ENCODE measurements at regions not wholly inside any gene's neighbourhood (a gene's known extent, or its start where the extent isn't known, plus 50 kb on each side); places are given as distances from the start of the nearest gene placed in this dataset.
"Not testable (repeated sequence)": the region's sequence is repeated elsewhere in the genome, so short reads cannot be mapped to it uniquely, and the experiment has no call there.

DNA sequence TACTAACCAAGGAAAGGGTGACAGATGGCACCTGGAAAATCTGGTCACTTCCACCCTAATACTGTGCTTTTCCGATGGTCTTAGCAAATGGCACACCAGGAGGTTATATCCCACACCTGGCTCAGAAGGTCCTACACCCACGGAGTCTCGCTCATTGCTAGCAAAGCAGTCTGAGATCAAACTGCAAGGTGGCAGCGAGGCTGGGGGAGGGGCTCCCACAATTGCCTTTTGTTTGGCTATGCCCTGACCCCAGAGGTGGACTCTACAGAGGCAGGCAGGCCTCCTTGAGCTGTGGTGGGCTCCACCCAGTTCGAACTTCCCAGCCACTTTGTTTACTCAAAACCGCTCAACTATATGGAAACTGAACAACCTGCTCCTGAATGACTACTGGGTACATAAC, 50.3 kb upstream of the UGT2B15 start:
- H3K36me3 Mint-ChIP-seq; ATAC-seq (replicated peaks in 1 of 4); H3K36me3 ChIP-seq (ENCODE audit: control insufficient read depth in 2 of 2, extremely low read depth in 1 of 2, insufficient read depth in 1 of 2, low read length in 1 of 2); H3K27me3 Mint-ChIP-seq; H3K27ac Mint-ChIP-seq; CTCF ChIA-PET; DNase-seq; H3K4me1 Mint-ChIP-seq; H3K4me3 Mint-ChIP-seq; H3K4me3 ChIP-seq (ENCODE audit: control insufficient read depth in 1 of 2, extremely low read depth in 1 of 2, low read length in 1 of 2); H3K27ac ChIP-seq (ENCODE audit: low read length); H3K9me3 ChIP-seq; H3K4me1 ChIP-seq (ENCODE audit: control insufficient read depth in 1 of 2, extremely low read depth in 1 of 2, insufficient read depth in 2 of 2, low read length in 2 of 2); H3K27me3 ChIP-seq (replicated peaks in 1 of 2; ENCODE audit: control insufficient read depth in 2 of 2, extremely low read depth in 1 of 2, insufficient read depth in 2 of 2, low read length in 1 of 2); H3K9me3 Mint-ChIP-seq; POLR2A ChIA-PET: not testable (repeated sequence)
- WGBS (ENCODE audit: insufficient coverage): 79% methylated on average over 4 of the region's 6 CpGs

DNA sequence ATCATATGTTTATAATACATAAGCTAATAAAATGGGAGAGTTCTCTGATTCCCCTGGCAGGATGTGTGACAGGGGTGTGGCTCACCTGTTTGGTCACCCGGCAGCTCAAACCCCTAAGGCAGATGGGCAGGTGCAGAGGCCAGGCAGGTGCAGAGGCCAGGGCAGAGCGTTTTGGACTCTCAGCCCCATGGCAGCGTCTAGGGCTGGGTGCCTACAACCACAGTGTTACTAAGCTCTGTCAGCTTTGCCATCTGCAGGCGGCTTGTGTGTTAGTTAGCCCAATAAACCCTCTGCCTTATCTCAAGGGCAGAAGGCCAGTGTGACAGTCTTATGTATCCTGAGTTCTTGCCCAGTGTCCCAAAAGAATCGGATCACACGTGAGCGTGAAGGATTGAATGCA, 54.0 kb upstream of the UGT2B15 start:
- POLR2A ChIA-PET: no interaction called here

DNA sequence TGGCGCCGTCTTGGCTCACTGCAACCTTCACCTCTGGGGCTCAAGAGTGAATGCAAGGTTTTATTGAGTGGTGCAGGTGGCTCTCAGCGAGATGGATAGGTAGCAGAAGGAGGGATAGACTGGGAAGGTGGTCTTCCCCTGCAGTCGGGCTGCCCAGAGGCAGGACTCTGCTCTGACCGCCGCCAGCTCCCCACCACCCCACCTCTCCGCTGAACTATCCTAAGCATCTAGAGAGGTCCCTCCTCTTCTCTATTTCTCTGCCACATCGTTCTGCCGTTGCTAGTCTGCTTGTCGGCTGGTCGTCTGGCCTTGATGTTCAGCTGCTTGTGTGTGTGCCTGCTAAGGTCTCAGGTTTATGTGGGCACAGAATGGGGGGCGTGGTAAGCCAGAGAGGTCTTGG, 54.5 kb upstream of the UGT2B15 start:
- H3K4me1 ChIP-seq (ENCODE audit: control insufficient read depth in 1 of 2, extremely low read depth in 1 of 2, insufficient read depth in 2 of 2, low read length in 2 of 2): no peaks in the 10 kb centered on the region
- no peaks in the 10 kb centered on the region for H3K27me3 ChIP-seq (replicated peaks in 1 of 2; ENCODE audit: control insufficient read depth in 2 of 2, extremely low read depth in 1 of 2, insufficient read depth in 2 of 2, low read length in 1 of 2)
- Mint-ChIP-seq H3K27me3 (peaks cover 0 to 1% of the 10 kb centered on the region in 2 donors), H3K4me3 (no peak overlapping the region), H3K36me3 (no peaks in the 10 kb centered on the region), H3K27ac (no peak overlapping the region), H3K9me3 (peaks cover 0 to 4% (median 0%) of the 10 kb centered on the region in 3 donors), H3K4me1 (no peaks in the 10 kb centered on the region)
- H3K27ac ChIP-seq (ENCODE audit: low read length): no peak overlapping the region
- ATAC-seq (replicated peaks in 1 of 4): no peak
- no peaks in the 10 kb centered on the region for H3K9me3 ChIP-seq
- no peak for DNase-seq
- no peak overlapping the region for H3K4me3 ChIP-seq (ENCODE audit: control insufficient read depth in 1 of 2, extremely low read depth in 1 of 2, low read length in 1 of 2)
- H3K36me3 ChIP-seq (ENCODE audit: control insufficient read depth in 2 of 2, extremely low read depth in 1 of 2, insufficient read depth in 1 of 2, low read length in 1 of 2): no peaks in the 10 kb centered on the region
- WGBS (ENCODE audit: insufficient coverage): 77% methylated on average over 10 of the region's 12 CpGs
- CTCF ChIA-PET: no interaction called here
- POLR2A ChIA-PET: no interaction called here

More for the DNA sequence above, 54.0 kb upstream of the UGT2B15 start:
- Histone ChIP-seq H3K4me1 (ENCODE audit: control insufficient read depth in 1 of 2, extremely low read depth in 1 of 2, insufficient read depth in 2 of 2, low read length in 2 of 2) (no peaks in the 10 kb centered on the region), H3K4me3 (ENCODE audit: control insufficient read depth in 1 of 2, extremely low read depth in 1 of 2, low read length in 1 of 2) (no peak overlapping the region), H3K9me3 (no peaks in the 10 kb centered on the region), H3K36me3 (ENCODE audit: control insufficient read depth in 2 of 2, extremely low read depth in 1 of 2, insufficient read depth in 1 of 2, low read length in 1 of 2) (no peaks in the 10 kb centered on the region), H3K27me3 (replicated peaks in 1 of 2; ENCODE audit: control insufficient read depth in 2 of 2, extremely low read depth in 1 of 2, insufficient read depth in 2 of 2, low read length in 1 of 2) (no peaks in the 10 kb centered on the region), H3K27ac (ENCODE audit: low read length) (no peak overlapping the region)
- DNase-seq: no peak
- H3K4me3 Mint-ChIP-seq: no peak overlapping the region
- ATAC-seq (replicated peaks in 1 of 4): no peak
- H3K9me3 Mint-ChIP-seq: peaks cover 0 to 4% (median 0%) of the 10 kb centered on the region in 3 donors
- H3K4me1 Mint-ChIP-seq: no peaks in the 10 kb centered on the region
- CTCF ChIA-PET: no interaction called here
- H3K27ac Mint-ChIP-seq: no peak overlapping the region
- 87% methylated on average over 7 of the region's 7 CpGs for WGBS (ENCODE audit: insufficient coverage)
- no peaks in the 10 kb centered on the region for H3K27me3 Mint-ChIP-seq
- no peaks in the 10 kb centered on the region for H3K36me3 Mint-ChIP-seq

- H3K27ac Mint-ChIP-seq: no peak overlapping the region
- Histone ChIP-seq H3K27ac (ENCODE audit: low read length) (no peak overlapping the region), H3K4me1 (ENCODE audit: control insufficient read depth in 1 of 2, extremely low read depth in 1 of 2, insufficient read depth in 2 of 2, low read length in 2 of 2) (no peaks in the 10 kb centered on the region), H3K9me3 (no peaks in the 10 kb centered on the region), H3K27me3 (replicated peaks in 1 of 2; ENCODE audit: control insufficient read depth in 2 of 2, extremely low read depth in 1 of 2, insufficient read depth in 2 of 2, low read length in 1 of 2) (no peaks in the 10 kb centered on the region), H3K36me3 (ENCODE audit: control insufficient read depth in 2 of 2, extremely low read depth in 1 of 2, insufficient read depth in 1 of 2, low read length in 1 of 2) (no peaks in the 10 kb centered on the region), H3K4me3 (ENCODE audit: control insufficient read depth in 1 of 2, extremely low read depth in 1 of 2, low read length in 1 of 2) (no peak overlapping the region)
- H3K4me1 Mint-ChIP-seq: no peaks in the 10 kb centered on the region
- WGBS (ENCODE audit: insufficient coverage): 80% methylated on average over 1 of the region's 5 CpGs
- ATAC-seq (replicated peaks in 1 of 4) (no peak), DNase-seq (no peak)
- CTCF ChIA-PET: interaction anchor here in 1 of 2 donors (0.5 kb wide), 1 partner anchor 511 kb away, joined by 3 read pairs; no protein-coding TSS in a partner anchor
- H3K36me3 Mint-ChIP-seq: no peaks in the 10 kb centered on the region
- POLR2A ChIA-PET: no interaction called here
- H3K4me3 Mint-ChIP-seq: no peak overlapping the region
- H3K9me3 Mint-ChIP-seq: no peaks in the 10 kb centered on the region
- H3K27me3 Mint-ChIP-seq: peaks cover 1 to 5% of the 10 kb centered on the region in 2 donors
Measured at GRCh38 chr4:68732653-68733466, 62.4 kb upstream of the UGT2B15 start.

DNA sequence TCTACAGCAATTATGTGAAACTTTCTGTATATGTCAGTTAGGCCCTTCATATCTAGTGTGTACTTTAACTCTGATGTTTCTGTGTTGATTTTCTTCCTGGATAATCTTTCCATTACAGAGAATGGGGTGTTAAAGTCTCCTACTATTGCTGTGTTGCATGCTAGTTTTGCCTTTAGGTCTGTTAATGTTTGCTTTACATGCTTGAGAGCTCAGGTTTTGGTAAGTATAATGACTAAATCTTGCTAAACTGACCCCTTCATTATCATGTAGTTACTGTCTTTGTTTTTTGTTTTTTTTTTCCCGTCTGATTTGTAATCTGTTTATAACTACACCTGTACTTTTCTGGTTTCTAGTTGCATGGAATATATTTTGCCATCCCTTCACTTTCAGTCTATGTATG, 63.6 kb upstream of the UGT2B15 start:
- ChIA-PET CTCF (no interaction called here), POLR2A (no interaction called here)
- no peaks in the 10 kb centered on the region for H3K36me3 Mint-ChIP-seq
- ATAC-seq (replicated peaks in 1 of 4): no peak
- no peak overlapping the region for H3K27ac Mint-ChIP-seq
- no peak overlapping the region for H3K4me3 Mint-ChIP-seq
- Histone ChIP-seq H3K36me3 (ENCODE audit: control insufficient read depth in 2 of 2, extremely low read depth in 1 of 2, insufficient read depth in 1 of 2, low read length in 1 of 2) (no peaks in the 10 kb centered on the region), H3K4me3 (ENCODE audit: control insufficient read depth in 1 of 2, extremely low read depth in 1 of 2, low read length in 1 of 2) (no peak overlapping the region), H3K4me1 (ENCODE audit: control insufficient read depth in 1 of 2, extremely low read depth in 1 of 2, insufficient read depth in 2 of 2, low read length in 2 of 2) (no peaks in the 10 kb centered on the region), H3K9me3 (no peaks in the 10 kb centered on the region), H3K27ac (ENCODE audit: low read length) (no peak overlapping the region), H3K27me3 (replicated peaks in 1 of 2; ENCODE audit: control insufficient read depth in 2 of 2, extremely low read depth in 1 of 2, insufficient read depth in 2 of 2, low read length in 1 of 2) (no peaks in the 10 kb centered on the region)
- peaks cover 1 to 5% of the 10 kb centered on the region in 2 donors for H3K27me3 Mint-ChIP-seq
- no peak for DNase-seq
- H3K9me3 Mint-ChIP-seq: no peaks in the 10 kb centered on the region
- H3K4me1 Mint-ChIP-seq: no peaks in the 10 kb centered on the region
- no CpG with 5 or more reads among the region's 1 CpG for WGBS (ENCODE audit: insufficient coverage)

GRCh38 chr4:68735106-68735505, 64.7 kb upstream of the UGT2B15 start:
- no peak overlapping the region for H3K27ac Mint-ChIP-seq
- DNase-seq (no peak), ATAC-seq (replicated peaks in 1 of 4) (no peak)
- H3K27me3 Mint-ChIP-seq: peaks cover 0 to 5% of the 10 kb centered on the region in 2 donors
- Histone ChIP-seq H3K27ac (ENCODE audit: low read length) (no peak overlapping the region), H3K4me1 (ENCODE audit: control insufficient read depth in 1 of 2, extremely low read depth in 1 of 2, insufficient read depth in 2 of 2, low read length in 2 of 2) (no peaks in the 10 kb centered on the region), H3K4me3 (ENCODE audit: control insufficient read depth in 1 of 2, extremely low read depth in 1 of 2, low read length in 1 of 2) (no peak overlapping the region), H3K9me3 (no peaks in the 10 kb centered on the region), H3K36me3 (ENCODE audit: control insufficient read depth in 2 of 2, extremely low read depth in 1 of 2, insufficient read depth in 1 of 2, low read length in 1 of 2) (no peaks in the 10 kb centered on the region), H3K27me3 (replicated peaks in 1 of 2; ENCODE audit: control insufficient read depth in 2 of 2, extremely low read depth in 1 of 2, insufficient read depth in 2 of 2, low read length in 1 of 2) (no peaks in the 10 kb centered on the region)
- H3K4me1 Mint-ChIP-seq: no peaks in the 10 kb centered on the region
- H3K9me3 Mint-ChIP-seq: no peaks in the 10 kb centered on the region
- POLR2A ChIA-PET: no interaction called here
- CTCF ChIA-PET: no interaction called here
- H3K4me3 Mint-ChIP-seq: no peak overlapping the region
- WGBS (ENCODE audit: insufficient coverage): 31% methylated on average over 1 of the region's 1 CpG
- no peaks in the 10 kb centered on the region for H3K36me3 Mint-ChIP-seq

- H3K9me3 ChIP-seq: no peaks in the 10 kb centered on the region
- Mint-ChIP-seq H3K36me3 (no peaks in the 10 kb centered on the region), H3K9me3 (no peaks in the 10 kb centered on the region), H3K4me1 (no peaks in the 10 kb centered on the region), H3K27me3 (no peaks in the 10 kb centered on the region), H3K4me3 (no peak overlapping the region), H3K27ac (no peak overlapping the region)
- no CpG with 5 or more reads among the region's 1 CpG for WGBS (ENCODE audit: insufficient coverage)
- ATAC-seq (replicated peaks in 1 of 4) (no peak), DNase-seq (no peak)
- no peaks in the 10 kb centered on the region for H3K27me3 ChIP-seq (replicated peaks in 1 of 2; ENCODE audit: control insufficient read depth in 2 of 2, extremely low read depth in 1 of 2, insufficient read depth in 2 of 2, low read length in 1 of 2)
- CTCF ChIA-PET: no interaction called here
- H3K27ac ChIP-seq (ENCODE audit: low read length): no peak overlapping the region
- H3K36me3 ChIP-seq (ENCODE audit: control insufficient read depth in 2 of 2, extremely low read depth in 1 of 2, insufficient read depth in 1 of 2, low read length in 1 of 2): no peaks in the 10 kb centered on the region
- POLR2A ChIA-PET: no interaction called here
- no peak overlapping the region for H3K4me3 ChIP-seq (ENCODE audit: control insufficient read depth in 1 of 2, extremely low read depth in 1 of 2, low read length in 1 of 2)
- no peaks in the 10 kb centered on the region for H3K4me1 ChIP-seq (ENCODE audit: control insufficient read depth in 1 of 2, extremely low read depth in 1 of 2, insufficient read depth in 2 of 2, low read length in 2 of 2)
Measured at GRCh38 chr4:68736813-68737212, 66.4 kb upstream of the UGT2B15 start.
